NB4 (cell line): ENCODE measurements at regions not wholly inside any gene's neighbourhood (a gene's known extent, or its start where the extent isn't known, plus 50 kb on each side); places are given as distances from the start of the nearest gene placed in this dataset.
A peak's percentile ranks its signal among the peaks of the same experiment; 100 is the strongest.

Experiments
- DNase-seq: peaks from one replicate; pipeline ENCODE4 v3.0.0; 2010; ENCODE audit warnings: low read depth
- H3K4me3 ChIP-seq: one replicate; pipeline ENCODE4 v1.5.1; 2011; ENCODE audit warnings: mild to moderate bottlenecking, low read depth, low read length, moderate library complexity
- CTCF ChIP-seq: IDR thresholded peaks from one replicate; pipeline ENCODE4 v1.5.1; 2012; ENCODE audit warnings: low read depth, low read length
- MAX ChIP-seq: IDR thresholded peaks from 2 replicates; pipeline ENCODE4 v1.6.1; 2011; ENCODE audit warnings: low read depth, low read length
- MYC ChIP-seq: IDR thresholded peaks from 2 replicates; pipeline ENCODE4 v1.6.1; 2011; ENCODE audit warnings: low read depth, low read length
- POLR2A ChIP-seq: IDR thresholded peaks from 2 replicates; pipeline ENCODE4 v1.6.1; 2011; ENCODE audit warnings: mild to moderate bottlenecking; ENCODE audit not compliant: insufficient read length; ENCODE audit errors: extremely low read depth

GRCh38 chr3:184470551-184470950, 90.7 kb downstream of the CHRD start:
- no peak overlapping the region for H3K4me3 ChIP-seq
- no peak for DNase-seq
- TF ChIP-seq CTCF = no peak
- no peak for TF ChIP-seq POLR2A
- TF ChIP-seq MYC = no peak
- no peak for TF ChIP-seq MAX

- DNase-seq = no peak
- TF ChIP-seq CTCF (no peak), MYC (no peak), POLR2A (no peak), MAX (no peak)
- H3K4me3 ChIP-seq = no peak overlapping the region
Observed at GRCh38 chr3:184471439-184471838, 90.1 kb upstream of the EPHB3 start.

- no peak overlapping the region for H3K4me3 ChIP-seq
- peak; percentile 19 for DNase-seq
- TF ChIP-seq POLR2A = no peak
- TF ChIP-seq CTCF = no peak
- no peak for TF ChIP-seq MAX
- no peak for TF ChIP-seq MYC
Observed at GRCh38 chr3:184472723-184473428, 88.7 kb upstream of the EPHB3 start.

- no peak overlapping the region for H3K4me3 ChIP-seq
- peak; percentile 26 for DNase-seq
- TF ChIP-seq MAX = no peak
- TF ChIP-seq CTCF = no peak
- TF ChIP-seq POLR2A = no peak
- TF ChIP-seq MYC = no peak
Observed at GRCh38 chr3:184474897-184475296, 86.7 kb upstream of the EPHB3 start.

GRCh38 chr3:184477940-184478339, 83.6 kb upstream of the EPHB3 start:
- DNase-seq = no peak
- TF ChIP-seq MAX (no peak), MYC (no peak), CTCF (no peak)
- H3K4me3 ChIP-seq = no peak overlapping the region
